ENCODE measurements at regions not wholly inside any gene's neighbourhood (a gene's known extent, or its start where the extent isn't known, plus 50 kb on each side); places are given as distances from the start of the nearest gene placed in this dataset.
"Not testable (repeated sequence)": the region's sequence is repeated elsewhere in the genome, so short reads cannot be mapped to it uniquely, and the experiment has no call there.

DNA sequence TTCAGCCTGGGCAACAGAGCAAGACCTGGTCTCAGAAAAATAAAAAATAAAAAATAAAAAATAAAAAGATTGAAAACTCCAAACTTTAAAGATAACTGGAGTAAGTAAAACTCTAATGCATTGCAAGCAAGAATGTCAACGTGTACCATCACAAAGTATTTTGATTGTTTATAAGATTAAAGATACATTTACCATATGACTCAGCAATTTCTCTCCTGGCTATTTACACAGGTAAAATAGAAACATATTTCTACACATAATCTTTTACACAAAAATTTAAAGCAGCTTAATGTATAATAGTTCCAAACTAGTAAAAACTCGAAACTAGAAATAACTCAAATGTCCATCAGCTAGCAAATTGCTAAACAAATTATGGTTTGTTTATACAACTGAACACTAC is 456.1 kb upstream of the RGS18 start:
- no peak for DNase-seq (ENCODE audit: low read depth)

DNA sequence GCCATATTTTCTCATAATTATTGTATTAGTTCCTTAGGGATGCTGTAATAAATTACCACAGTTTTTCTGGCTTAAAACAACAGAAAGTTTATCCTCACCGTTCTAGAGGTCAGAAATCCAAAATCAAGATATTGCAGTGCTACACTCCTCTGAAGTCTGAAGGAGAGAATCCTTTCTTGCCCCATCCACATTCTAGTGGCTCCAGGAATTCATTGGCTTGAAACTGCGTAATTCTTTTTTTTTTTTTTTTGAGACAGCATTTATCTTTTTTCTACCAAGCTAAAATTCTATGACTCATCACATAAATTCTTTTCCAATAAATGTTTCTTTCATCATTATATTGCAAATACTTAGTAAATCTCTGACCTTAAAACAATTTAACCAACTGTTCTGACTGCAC is 451.0 kb upstream of the RGS18 start:
- H3K4me3 ChIP-seq (ENCODE audit: low read depth, low read length) = no peak overlapping the region
- DNase-seq (ENCODE audit: low read depth) = no peak
- TF ChIP-seq, protein P1, sequence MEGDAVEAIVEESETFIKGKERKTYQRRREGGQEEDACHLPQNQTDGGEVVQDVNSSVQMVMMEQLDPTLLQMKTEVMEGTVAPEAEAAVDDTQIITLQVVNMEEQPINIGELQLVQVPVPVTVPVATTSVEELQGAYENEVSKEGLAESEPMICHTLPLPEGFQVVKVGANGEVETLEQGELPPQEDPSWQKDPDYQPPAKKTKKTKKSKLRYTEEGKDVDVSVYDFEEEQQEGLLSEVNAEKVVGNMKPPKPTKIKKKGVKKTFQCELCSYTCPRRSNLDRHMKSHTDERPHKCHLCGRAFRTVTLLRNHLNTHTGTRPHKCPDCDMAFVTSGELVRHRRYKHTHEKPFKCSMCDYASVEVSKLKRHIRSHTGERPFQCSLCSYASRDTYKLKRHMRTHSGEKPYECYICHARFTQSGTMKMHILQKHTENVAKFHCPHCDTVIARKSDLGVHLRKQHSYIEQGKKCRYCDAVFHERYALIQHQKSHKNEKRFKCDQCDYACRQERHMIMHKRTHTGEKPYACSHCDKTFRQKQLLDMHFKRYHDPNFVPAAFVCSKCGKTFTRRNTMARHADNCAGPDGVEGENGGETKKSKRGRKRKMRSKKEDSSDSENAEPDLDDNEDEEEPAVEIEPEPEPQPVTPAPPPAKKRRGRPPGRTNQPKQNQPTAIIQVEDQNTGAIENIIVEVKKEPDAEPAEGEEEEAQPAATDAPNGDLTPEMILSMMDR (IDR thresholded peaks at IDR 0.05; ENCODE audit: control insufficient read depth, extremely low read depth, insufficient read depth) = no peak

More for the DNA sequence above, 456.1 kb upstream of the RGS18 start:
- H3K4me3 ChIP-seq (ENCODE audit: low read depth, low read length) = no peak overlapping the region
- TF ChIP-seq, protein P1 (IDR thresholded peaks at IDR 0.05; ENCODE audit: control insufficient read depth, extremely low read depth, insufficient read depth) = no peak

DNA sequence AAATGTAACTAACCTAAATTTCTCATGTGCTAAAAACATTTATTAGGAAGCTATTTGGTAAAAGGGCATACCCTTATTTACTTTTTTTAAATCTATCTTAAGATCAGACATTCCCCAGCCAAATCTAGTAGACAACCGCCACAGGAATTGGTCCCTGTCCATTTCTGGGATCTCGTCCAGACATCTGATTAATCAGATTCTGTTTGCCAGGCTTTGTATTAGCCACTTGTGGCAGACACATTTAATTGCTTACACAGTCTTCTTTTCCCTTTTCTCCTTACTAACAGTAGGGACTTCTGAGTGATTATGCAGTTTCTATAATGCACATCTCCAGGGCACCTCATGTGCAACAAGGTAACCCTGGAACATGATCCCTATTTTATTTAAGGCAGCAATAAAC is 449.0 kb upstream of the RGS18 start:
- peak; percentile 78 for DNase-seq (ENCODE audit: low read depth)
- H3K4me3 ChIP-seq (ENCODE audit: low read depth, low read length) = no peak overlapping the region
- TF ChIP-seq, protein P1 (IDR thresholded peaks at IDR 0.05; ENCODE audit: control insufficient read depth, extremely low read depth, insufficient read depth) = no peak

DNA sequence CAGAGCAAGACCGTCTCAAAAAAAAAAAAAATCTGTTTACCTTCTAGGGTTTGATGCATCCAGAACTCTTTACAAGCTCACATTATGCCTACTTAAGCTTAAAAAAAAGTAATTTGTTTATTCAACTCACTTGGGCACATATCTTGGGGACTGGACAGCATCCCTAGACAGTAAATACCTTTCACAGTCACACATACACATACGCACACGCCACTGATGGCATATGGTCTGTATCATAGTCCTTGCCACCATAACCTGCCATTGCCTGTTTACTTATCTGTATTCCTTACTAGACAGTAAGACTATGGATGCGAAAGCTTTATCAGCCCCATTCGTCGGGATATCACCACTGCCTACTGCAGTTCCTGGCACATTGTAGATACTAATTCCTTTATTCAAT is 446.3 kb upstream of the RGS18 start:
- DNase-seq (ENCODE audit: low read depth) = peak; percentile 33
- no peak overlapping the region for H3K4me3 ChIP-seq (ENCODE audit: low read depth, low read length)
- TF ChIP-seq, protein P1 (IDR thresholded peaks at IDR 0.05; ENCODE audit: control insufficient read depth, extremely low read depth, insufficient read depth) = no peak

DNA sequence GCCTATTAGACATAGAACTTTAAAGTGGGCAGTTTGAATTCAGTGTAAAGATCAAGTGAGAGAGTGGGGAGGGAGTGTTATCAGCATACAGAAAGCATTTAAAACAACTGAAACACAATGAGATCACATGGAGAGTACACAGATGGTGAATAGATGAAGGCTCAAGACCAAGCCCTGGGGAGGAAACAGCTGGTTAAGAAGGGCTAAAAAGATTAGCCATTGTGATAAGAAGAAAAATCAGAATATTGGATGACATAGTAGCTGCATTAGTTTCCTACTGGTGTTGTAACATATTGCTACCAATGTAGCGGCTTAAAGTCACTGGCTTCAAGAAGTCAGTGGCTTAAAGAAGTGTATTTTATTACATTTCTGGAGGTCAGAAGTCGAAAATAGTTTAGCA is 443.4 kb upstream of the RGS18 start:
- TF ChIP-seq, protein P1 (IDR thresholded peaks at IDR 0.05; ENCODE audit: control insufficient read depth, extremely low read depth, insufficient read depth) = no peak
- no peak for DNase-seq (ENCODE audit: low read depth)

GRCh38 chr1:191729742-191730141 is 428.5 kb upstream of the RGS18 start:
- H3K4me3 ChIP-seq (ENCODE audit: low read depth, low read length) = no peak overlapping the region
- no peak for DNase-seq (ENCODE audit: low read depth)
- TF ChIP-seq, protein P1 (IDR thresholded peaks at IDR 0.05; ENCODE audit: control insufficient read depth, extremely low read depth, insufficient read depth) = no peak

More for the DNA sequence above, 443.4 kb upstream of the RGS18 start:
- H3K4me3 ChIP-seq (ENCODE audit: low read depth, low read length) = no peak overlapping the region

GRCh38 chr1:191731608-191732302 is 426.5 kb upstream of the RGS18 start:
- not testable (repeated sequence) for H3K4me3 ChIP-seq (ENCODE audit: low read depth, low read length)

More at GRCh38 chr1:191731608-191732302, 426.5 kb upstream of the RGS18 start:
- DNase-seq (ENCODE audit: low read depth) = not testable (repeated sequence)

Measured in LNCaP clone FGC (cell line).